ENCODE measurements at regions not wholly inside any gene's neighbourhood (a gene's known extent, or its start where the extent isn't known, plus 50 kb on each side); places are given as distances from the start of the nearest gene placed in this dataset.
"Not testable (repeated sequence)": the region's sequence is repeated elsewhere in the genome, so short reads cannot be mapped to it uniquely, and the experiment has no call there.

DNA sequence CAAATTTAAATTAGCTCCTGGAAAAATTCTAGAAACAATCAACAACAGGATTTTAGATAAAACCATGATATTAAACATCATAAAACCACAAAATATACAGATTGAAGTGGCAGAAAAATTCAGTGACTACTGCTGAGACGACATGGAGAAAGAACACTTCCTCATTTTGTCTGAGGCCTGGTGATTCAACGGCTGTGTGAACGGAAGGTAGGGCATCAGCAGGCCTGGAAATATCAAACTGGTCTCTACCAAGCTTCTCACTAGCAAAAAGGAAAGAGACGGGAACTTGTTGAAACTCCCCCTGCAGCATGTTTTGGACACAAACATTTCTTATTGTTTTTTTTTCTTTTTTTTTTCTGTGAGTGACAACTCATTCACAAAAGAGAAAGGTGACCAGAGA lies 58.0 kb upstream of the AHI1 start:
- intact Hi-C loops (cut with DNase I; ENCODE audit: low total_unique reads): no loop called here
- no peak for DNase-seq (ENCODE audit: low spot score in 2 of 2)
- no peaks in the 10 kb centered on the region for H3K4me1 ChIP-seq
- no peaks in the 10 kb centered on the region for H3K27me3 ChIP-seq
- H3K27ac ChIP-seq: no peak overlapping the region
- no peaks in the 10 kb centered on the region for H3K9me3 ChIP-seq
- H3K4me3 ChIP-seq: no peak overlapping the region
- no peaks in the 10 kb centered on the region for H3K36me3 ChIP-seq
- TF ChIP-seq POLR2AphosphoS5 (IDR thresholded peaks at IDR 0.05): no peak
- TF ChIP-seq, protein P1, sequence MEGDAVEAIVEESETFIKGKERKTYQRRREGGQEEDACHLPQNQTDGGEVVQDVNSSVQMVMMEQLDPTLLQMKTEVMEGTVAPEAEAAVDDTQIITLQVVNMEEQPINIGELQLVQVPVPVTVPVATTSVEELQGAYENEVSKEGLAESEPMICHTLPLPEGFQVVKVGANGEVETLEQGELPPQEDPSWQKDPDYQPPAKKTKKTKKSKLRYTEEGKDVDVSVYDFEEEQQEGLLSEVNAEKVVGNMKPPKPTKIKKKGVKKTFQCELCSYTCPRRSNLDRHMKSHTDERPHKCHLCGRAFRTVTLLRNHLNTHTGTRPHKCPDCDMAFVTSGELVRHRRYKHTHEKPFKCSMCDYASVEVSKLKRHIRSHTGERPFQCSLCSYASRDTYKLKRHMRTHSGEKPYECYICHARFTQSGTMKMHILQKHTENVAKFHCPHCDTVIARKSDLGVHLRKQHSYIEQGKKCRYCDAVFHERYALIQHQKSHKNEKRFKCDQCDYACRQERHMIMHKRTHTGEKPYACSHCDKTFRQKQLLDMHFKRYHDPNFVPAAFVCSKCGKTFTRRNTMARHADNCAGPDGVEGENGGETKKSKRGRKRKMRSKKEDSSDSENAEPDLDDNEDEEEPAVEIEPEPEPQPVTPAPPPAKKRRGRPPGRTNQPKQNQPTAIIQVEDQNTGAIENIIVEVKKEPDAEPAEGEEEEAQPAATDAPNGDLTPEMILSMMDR (IDR thresholded peaks at IDR 0.05): no peak
- TF ChIP-seq POLR2A (IDR thresholded peaks at IDR 0.05): no peak

DNA sequence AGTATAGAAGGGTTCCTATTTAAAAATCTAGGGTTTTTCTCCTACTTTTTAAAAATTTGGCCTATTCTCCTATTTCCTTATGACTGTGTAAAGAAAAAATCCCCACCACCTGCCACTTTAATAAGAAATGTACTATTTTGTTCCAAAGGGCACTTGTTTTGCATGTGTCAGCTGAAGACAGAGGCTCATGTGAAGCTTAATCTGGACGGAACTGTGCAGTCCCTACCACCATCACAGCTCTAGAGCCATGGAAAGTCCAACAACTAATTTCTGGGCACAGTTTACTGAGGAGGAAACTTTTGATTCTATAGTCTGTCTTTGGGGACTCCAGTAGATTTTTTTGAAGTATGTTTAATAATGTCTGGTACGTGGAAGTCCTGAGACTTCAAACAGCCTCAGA lies 60.0 kb upstream of the AHI1 start:
- intact Hi-C loops (cut with DNase I; ENCODE audit: low total_unique reads): no loop called here
- no peaks in the 10 kb centered on the region for H3K36me3 ChIP-seq

DNA sequence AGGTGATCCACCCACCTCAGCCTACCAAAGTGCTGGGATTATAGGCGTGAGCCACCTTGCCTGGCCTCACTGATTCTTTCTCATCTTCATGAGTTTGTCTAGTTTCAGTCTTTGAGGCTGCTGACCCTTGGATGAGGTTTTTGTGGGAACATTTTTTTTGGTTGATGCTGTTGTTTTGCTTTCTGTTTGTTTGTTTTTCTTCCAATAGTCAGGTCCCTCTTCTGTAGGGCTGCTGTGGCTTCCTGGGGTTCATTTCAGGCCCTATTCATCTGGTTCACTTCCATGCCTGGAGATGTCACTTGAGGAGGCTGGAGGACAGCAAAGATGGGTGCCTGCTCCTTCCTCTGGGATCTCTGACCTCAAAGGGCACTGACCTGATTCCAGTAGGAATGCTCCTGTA lies 68.1 kb upstream of the AHI1 start:
- H3K27ac ChIP-seq; intact Hi-C loops (cut with DNase I; ENCODE audit: low total_unique reads); H3K4me3 ChIP-seq; H3K27me3 ChIP-seq; DNase-seq (ENCODE audit: low spot score in 2 of 2); H3K36me3 ChIP-seq; H3K4me1 ChIP-seq; H3K9me3 ChIP-seq: not testable (repeated sequence)

More for the DNA sequence above, 60.0 kb upstream of the AHI1 start:
- Histone ChIP-seq H3K4me3 (no peak overlapping the region), H3K27me3 (no peaks in the 10 kb centered on the region), H3K9me3 (no peaks in the 10 kb centered on the region), H3K4me1 (no peaks in the 10 kb centered on the region), H3K27ac (no peak overlapping the region)
- no peak for TF ChIP-seq POLR2AphosphoS5 (IDR thresholded peaks at IDR 0.05)
- TF ChIP-seq, protein P1 (IDR thresholded peaks at IDR 0.05): no peak
- no peak for TF ChIP-seq POLR2A (IDR thresholded peaks at IDR 0.05)
- DNase-seq (ENCODE audit: low spot score in 2 of 2): no peak

DNA sequence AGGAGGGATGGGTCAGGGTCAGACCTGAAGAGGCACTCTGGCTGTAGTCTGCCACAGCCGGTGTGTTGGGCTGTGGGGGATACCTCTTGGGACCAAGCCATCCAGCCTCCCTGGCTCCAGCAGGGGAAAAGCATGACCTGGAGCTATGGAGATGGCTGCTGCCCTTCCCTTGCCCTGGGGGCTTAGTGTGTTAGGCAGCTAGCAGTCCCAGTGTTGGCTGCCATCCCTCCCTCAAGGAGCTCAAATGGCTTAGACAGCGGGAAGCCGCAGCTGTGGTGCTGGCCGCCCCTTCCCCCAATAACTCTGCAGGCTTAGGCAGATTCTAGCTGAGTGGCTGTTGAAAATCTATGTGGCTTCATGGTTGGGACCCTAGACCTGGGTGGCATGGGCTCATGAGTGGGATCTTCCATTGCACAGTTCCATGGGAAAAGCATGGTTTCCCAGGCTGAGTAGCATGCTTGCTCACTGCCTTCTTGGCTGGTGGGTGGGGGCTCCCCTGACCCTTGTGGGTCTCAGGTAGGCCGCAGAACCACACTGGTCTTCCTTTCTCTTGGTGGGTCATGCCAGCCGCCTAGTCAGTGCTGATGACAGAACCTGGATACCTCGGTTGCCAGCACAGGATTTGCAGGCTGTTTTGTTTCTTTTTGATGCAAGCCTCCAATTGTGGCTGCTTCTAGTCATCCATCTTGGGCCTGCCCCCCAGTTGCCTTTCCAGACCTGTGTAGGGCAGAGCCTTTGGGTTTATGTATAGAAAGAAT lies 69.0 kb upstream of the AHI1 start:
- Histone ChIP-seq H3K9me3 (no peaks in the 10 kb centered on the region), H3K4me1 (no peaks in the 10 kb centered on the region), H3K36me3 (no peaks in the 10 kb centered on the region), H3K27ac (no peak overlapping the region), H3K4me3 (no peak overlapping the region), H3K27me3 (no peaks in the 10 kb centered on the region)
- intact Hi-C loops (cut with DNase I; ENCODE audit: low total_unique reads): no loop called here
- no peak for DNase-seq (ENCODE audit: low spot score in 2 of 2)
- no peak for TF ChIP-seq POLR2AphosphoS5 (IDR thresholded peaks at IDR 0.05)
- TF ChIP-seq, protein P1 (IDR thresholded peaks at IDR 0.05): no peak
- no peak for TF ChIP-seq POLR2A (IDR thresholded peaks at IDR 0.05)

DNA sequence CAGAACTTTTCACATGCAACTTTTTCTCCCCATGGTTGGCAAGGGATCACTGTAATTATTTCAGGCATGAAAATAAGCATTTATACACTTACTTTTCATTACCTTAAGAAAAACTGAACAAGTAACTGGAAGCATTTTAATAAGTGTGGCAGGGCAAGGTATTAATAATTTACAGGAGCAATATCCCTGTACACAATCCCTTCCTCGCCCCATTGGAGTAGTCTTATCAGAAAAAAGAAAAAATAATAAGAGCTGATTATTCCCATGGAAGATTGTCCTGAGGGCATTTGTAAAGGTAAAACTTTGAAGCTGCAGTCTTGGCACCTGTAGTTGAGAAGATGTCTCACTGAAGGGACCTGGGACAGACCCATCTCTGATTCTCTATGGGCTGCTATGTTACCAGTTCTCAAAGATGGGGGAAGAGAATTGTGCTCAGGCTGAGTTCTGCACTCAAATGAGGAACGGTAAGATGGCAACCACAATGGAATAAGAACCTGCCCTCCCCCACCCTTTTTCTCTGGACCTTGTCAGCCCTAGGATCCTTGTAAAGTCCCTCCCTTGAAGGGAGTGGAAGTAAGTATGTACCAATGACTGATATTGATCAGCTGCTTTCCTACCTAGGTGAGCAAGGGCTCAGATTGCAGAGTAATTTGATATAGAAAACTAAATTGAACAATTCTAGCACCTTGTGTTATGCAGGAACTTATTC lies 70.0 kb upstream of the AHI1 start:
- H3K9me3 ChIP-seq: no peaks in the 10 kb centered on the region
- H3K4me1 ChIP-seq: no peaks in the 10 kb centered on the region
- TF ChIP-seq POLR2AphosphoS5 (IDR thresholded peaks at IDR 0.05) (no peak), POLR2A (IDR thresholded peaks at IDR 0.05) (no peak)
- TF ChIP-seq, protein P1 (IDR thresholded peaks at IDR 0.05): no peak
- no peaks in the 10 kb centered on the region for H3K36me3 ChIP-seq
- H3K4me3 ChIP-seq: no peak overlapping the region
- no peak overlapping the region for H3K27ac ChIP-seq
- DNase-seq (ENCODE audit: low spot score in 2 of 2): no peak
- intact Hi-C loops (cut with DNase I; ENCODE audit: low total_unique reads): no loop called here
- no peaks in the 10 kb centered on the region for H3K27me3 ChIP-seq

Data from breast epithelium (tissue), 4 donors.